Esophagus (tissue), 2 donors: ENCODE measurements at regions not wholly inside any gene's neighbourhood (a gene's known extent, or its start where the extent isn't known, plus 50 kb on each side); places are given as distances from the start of the nearest gene placed in this dataset.

Experiments
- H3K27ac ChIP-seq, 2 donors: one replicate each; pipeline ENCODE4 v1.5.1; 2013; ENCODE audit warnings: low read depth in 2 of 2, mild to moderate bottlenecking in 2 of 2, inconsistent platforms in 1 of 2, low read length in 1 of 2, moderate library complexity in 1 of 2
- H3K27me3 ChIP-seq, 2 donors: one replicate each; pipeline ENCODE4 v1.6.1; 2013; ENCODE audit warnings: low read length in 2 of 2, control low read depth in 1 of 2, mild to moderate bottlenecking in 1 of 2; ENCODE audit not compliant: insufficient read depth in 2 of 2, control insufficient read depth in 1 of 2
- H3K36me3 ChIP-seq, 2 donors: one replicate each; pipeline ENCODE4 v1.6.1; 2013; ENCODE audit warnings: low read length in 1 of 2; ENCODE audit not compliant: control insufficient read depth in 2 of 2, insufficient read depth in 2 of 2
- H3K4me1 ChIP-seq, 2 donors: one replicate each; pipeline ENCODE4 v1.6.1; 2013; ENCODE audit warnings: low read length in 1 of 2; ENCODE audit not compliant: control insufficient read depth in 2 of 2, insufficient read depth in 2 of 2
- H3K4me3 ChIP-seq, 2 donors: one replicate each; pipeline ENCODE4 v1.5.1; 2013; ENCODE audit warnings: low read length in 2 of 2, mild to moderate bottlenecking in 2 of 2, low read depth in 1 of 2, moderate library complexity in 1 of 2
- H3K9me3 ChIP-seq, 2 donors: one replicate each; pipeline ENCODE4 v1.6.1; 2013; ENCODE audit warnings: mild to moderate bottlenecking in 2 of 2, low read depth in 1 of 2, low read length in 1 of 2, moderate library complexity in 1 of 2; ENCODE audit not compliant: control insufficient read depth in 2 of 2, insufficient read depth in 1 of 2
- WGBS, 2 donors: extraction: QIAGEN DNeasy Blood & Tissue Kit; methylation state at CpG; one replicate each; pipeline ENCODE4 v1.1.7; 2013; 5-methylcytosine and 5-hydroxymethylcytosine counted together
- donor health status: healthy with polysubstance abuse.
- donor health status: Bipolar disorder and iron deficiency.

DNA sequence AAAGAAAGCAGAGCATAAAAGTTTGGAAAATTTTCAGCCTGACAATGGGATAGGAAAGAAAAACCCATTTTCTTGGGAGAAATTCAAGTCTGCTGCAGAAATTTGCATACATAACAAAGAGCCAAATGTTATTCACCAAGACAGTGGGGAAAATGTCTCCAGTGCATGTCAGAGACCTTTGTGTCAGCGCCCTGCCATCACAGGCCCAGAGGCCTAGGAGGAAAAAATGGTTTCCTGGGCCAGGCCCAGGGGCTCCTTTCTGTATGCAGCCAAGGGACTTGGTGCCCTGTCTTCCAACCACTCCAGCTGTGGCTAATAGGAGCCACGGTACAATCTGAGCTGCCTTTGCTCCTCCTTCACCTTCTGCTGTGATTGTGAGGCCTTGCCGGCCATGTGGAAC lies 189.1 kb upstream of the PITRM1 start:
- 77 to 87% methylated on average over 3 of the region's 3 CpGs for WGBS, 2 donors
- Histone ChIP-seq H3K27me3 (no peaks in the 10 kb centered on the region), H3K36me3 (no peaks in the 10 kb centered on the region), H3K4me3 (no peak overlapping the region), H3K27ac (no peak overlapping the region), H3K4me1 (no peaks in the 10 kb centered on the region), H3K9me3 (peaks cover 0 to 2% of the 10 kb centered on the region in 2 donors)

DNA sequence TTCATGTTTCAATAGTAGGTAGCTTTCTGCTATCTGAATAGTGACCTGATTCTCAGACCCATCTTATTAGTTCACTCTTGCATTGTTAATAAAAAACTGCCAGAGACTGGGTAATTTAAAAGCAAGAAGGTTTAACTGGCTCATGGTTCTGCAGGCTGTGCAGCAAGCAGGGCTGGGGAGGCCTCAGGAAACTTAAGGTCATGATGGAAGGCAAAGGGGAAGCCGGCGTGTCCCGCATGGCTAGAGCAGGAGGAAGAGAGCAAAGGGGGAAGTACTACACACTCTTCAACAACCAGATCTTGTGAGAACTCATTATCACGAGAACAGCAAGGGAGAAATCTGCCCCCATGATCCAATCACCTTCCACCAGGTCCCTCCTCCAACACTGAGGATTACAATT lies 185.2 kb upstream of the PITRM1 start:
- 93 to 95% methylated on average over 4 of the region's 4 CpGs for WGBS, 2 donors
- Histone ChIP-seq H3K27ac (no peak overlapping the region), H3K27me3 (no peaks in the 10 kb centered on the region), H3K9me3 (peaks cover 0 to 2% of the 10 kb centered on the region in 2 donors), H3K4me1 (peaks cover 0 to 2% of the 10 kb centered on the region in 2 donors), H3K36me3 (no peaks in the 10 kb centered on the region), H3K4me3 (no peak overlapping the region)

DNA sequence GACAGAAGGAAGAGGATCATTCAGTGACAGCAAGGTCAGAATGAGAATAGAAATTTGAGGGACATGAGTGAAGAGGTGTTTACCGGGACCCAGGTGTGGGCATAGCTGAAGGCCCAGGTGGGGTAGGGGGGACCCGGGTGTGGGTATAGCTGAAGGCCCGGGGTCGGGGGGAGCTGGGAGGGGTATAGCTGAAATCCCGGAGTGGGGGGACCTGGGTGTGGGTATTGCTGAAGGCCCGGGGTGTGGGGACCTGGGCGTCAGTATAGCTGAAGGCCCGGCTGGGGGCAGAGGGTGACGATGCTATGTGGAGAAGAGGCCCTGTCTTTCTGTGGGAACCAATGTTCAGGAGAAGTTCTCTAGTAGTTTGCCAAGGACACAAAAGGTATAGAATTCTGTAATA lies 183.0 kb upstream of the PITRM1 start:
- Histone ChIP-seq H3K27ac (no peak overlapping the region), H3K36me3 (no peaks in the 10 kb centered on the region), H3K4me1 (peaks cover 0 to 2% of the 10 kb centered on the region in 2 donors), H3K4me3 (no peak overlapping the region), H3K27me3 (no peaks in the 10 kb centered on the region), H3K9me3 (peaks cover 0 to 2% of the 10 kb centered on the region in 2 donors)
- WGBS, 2 donors: 93 to 96% methylated on average over 9 of the region's 9 CpGs

DNA sequence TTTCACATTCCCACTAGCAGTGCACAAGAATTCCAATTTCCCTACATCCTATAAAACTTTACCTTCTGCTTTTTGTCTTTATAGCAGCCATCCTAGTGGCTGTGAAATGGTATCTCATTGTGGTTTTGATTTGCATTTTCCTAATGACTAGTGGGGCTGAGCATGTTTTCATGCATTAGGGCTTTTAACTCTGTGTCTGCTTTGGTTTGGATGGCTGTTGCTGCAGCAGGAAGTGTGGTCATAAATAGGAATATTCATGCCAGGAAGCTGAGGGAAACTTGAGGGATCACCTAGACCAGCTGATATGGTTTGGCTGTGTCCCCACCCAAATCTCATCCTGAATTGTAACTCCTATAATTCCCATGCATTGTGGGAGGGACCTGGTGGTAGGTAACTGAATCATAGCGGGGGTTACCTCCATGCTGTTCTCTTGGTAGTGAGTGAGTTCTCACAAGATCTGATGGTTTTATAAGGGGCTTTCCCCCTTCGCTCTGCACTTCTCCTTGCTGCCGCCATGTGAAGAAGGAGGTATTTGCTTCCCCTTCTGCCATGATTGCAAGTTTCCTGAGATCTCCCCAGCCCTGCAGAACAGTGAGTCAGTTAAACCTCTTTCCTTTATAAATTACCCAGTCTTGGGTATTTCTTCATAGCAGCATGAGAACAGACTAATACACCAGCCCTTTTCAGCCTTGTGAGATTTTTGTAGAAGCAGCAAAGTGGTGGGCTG lies 181.8 kb upstream of the PITRM1 start:
- H3K36me3 ChIP-seq: no peaks in the 10 kb centered on the region
- H3K4me3 ChIP-seq: no peak overlapping the region
- H3K27me3 ChIP-seq: no peaks in the 10 kb centered on the region
- peaks cover 0 to 2% of the 10 kb centered on the region in 2 donors for H3K9me3 ChIP-seq
- WGBS, 2 donors: 92 to 96% methylated on average over 3 of the region's 3 CpGs
- H3K4me1 ChIP-seq: peaks cover 0 to 2% of the 10 kb centered on the region in 2 donors
- no peak overlapping the region for H3K27ac ChIP-seq

DNA sequence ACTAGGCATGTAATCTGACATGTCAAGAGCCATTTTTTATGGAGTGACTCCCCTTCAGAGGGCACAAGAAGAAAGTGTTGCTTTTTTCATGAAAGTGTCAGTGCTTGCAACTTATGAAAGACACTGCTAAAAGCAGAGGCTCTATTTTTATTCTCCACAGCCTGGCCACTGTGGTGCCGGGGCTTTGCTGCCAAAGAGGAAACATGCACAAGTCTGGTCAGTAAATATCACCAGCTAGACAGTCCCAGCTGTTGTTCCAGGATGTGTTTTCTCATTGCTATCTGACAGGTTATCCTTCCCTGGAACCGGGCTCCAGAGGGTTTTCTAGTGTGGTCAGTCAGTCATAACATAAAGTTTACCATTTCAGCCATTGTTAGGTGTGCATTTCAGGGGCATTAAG lies 180.7 kb upstream of the PITRM1 start:
- Histone ChIP-seq H3K36me3 (no peaks in the 10 kb centered on the region), H3K4me1 (peaks cover 0 to 2% of the 10 kb centered on the region in 2 donors), H3K27ac (no peak overlapping the region), H3K9me3 (no peaks in the 10 kb centered on the region), H3K4me3 (no peak overlapping the region), H3K27me3 (no peaks in the 10 kb centered on the region)
- 33 to 36% methylated on average over 2 of the region's 2 CpGs for WGBS, 2 donors

DNA sequence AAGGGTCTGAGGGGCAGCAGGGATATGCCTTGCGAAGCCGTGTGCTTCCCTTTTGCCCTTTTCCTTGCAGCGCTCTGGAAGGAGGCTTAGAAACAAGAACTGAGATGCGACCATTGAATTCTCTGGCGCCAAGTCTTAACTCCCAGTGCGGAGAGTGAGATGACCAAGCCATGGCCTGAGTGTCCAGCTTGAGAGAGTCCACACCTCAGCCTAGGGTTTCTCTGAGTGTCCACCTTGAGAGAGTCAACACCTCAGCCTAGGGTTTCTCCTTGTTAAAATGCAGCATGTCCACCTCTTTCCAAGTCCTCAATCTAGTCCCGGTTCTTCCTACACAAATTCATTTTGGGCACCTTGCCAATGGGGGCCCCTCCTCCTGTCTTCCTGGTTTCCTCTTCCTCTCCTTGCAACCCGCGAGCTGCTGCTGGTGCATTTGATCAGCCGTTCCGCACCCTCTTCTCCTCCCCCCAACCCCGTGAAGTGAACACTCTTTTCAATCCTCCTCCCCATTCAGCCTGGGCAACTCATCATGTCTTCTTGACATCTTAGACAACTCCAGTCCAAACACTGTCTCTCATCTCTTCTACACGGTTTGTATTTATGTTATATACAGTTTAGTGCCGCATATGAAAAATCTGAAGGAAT lies 178.2 kb upstream of the PITRM1 start:
- H3K4me1 ChIP-seq: peaks cover 0 to 2% of the 10 kb centered on the region in 2 donors
- H3K36me3 ChIP-seq: no peaks in the 10 kb centered on the region
- H3K27ac ChIP-seq: no peak overlapping the region
- WGBS, 2 donors: 64 to 72% methylated on average over 14 of the region's 14 CpGs
- no peaks in the 10 kb centered on the region for H3K9me3 ChIP-seq
- H3K27me3 ChIP-seq: no peaks in the 10 kb centered on the region
- no peak overlapping the region for H3K4me3 ChIP-seq

DNA sequence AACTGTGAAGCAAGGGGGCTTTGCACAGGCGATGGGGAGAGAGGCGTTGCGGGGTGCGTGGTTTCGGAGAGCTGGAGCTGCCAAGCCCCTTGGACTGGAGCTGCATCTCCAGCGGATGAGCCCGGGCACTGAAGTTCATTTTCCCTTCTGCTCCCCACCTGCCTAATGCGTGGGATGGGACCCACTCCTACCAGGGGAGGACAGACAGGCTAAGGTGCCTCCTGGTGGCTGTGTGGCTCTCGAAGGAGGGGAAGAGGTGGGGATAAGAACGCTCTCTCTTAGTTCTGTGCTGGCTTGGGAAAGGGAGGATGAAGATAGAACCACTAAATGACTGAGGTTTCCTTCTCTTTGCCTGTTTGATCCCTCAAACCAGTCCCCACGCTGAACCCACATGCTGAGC lies 177.6 kb upstream of the PITRM1 start:
- Histone ChIP-seq H3K36me3 (no peaks in the 10 kb centered on the region), H3K4me3 (no peak overlapping the region), H3K9me3 (no peaks in the 10 kb centered on the region), H3K4me1 (peaks cover 0 to 2% of the 10 kb centered on the region in 2 donors), H3K27me3 (no peaks in the 10 kb centered on the region), H3K27ac (no peak overlapping the region)
- 94% methylated on average over 11 of the region's 11 CpGs for WGBS, 2 donors

DNA sequence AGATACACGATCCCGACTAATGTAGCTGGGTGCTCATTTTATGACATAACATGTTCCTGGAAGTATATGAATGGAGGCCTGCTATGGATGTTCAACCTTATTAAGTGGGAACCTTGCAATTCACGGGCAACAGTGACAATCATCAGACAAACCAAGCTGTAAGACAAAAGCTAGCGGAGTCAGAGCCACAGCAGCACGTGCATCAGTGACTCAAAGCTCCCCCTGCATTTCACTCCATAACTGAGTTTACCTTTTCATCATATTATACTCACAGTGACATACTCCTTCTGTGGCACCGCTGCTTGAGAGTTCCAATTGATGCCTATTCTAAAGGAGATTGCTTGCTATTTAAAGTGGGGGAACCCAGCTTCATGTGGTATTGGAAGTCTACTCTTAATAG lies 176.0 kb upstream of the PITRM1 start:
- WGBS, 2 donors: 92 to 95% methylated on average over 6 of the region's 6 CpGs
- H3K27ac ChIP-seq: no peak overlapping the region
- H3K4me3 ChIP-seq: no peak overlapping the region
- no peaks in the 10 kb centered on the region for H3K9me3 ChIP-seq
- no peaks in the 10 kb centered on the region for H3K27me3 ChIP-seq
- H3K4me1 ChIP-seq: no peaks in the 10 kb centered on the region
- no peaks in the 10 kb centered on the region for H3K36me3 ChIP-seq

DNA sequence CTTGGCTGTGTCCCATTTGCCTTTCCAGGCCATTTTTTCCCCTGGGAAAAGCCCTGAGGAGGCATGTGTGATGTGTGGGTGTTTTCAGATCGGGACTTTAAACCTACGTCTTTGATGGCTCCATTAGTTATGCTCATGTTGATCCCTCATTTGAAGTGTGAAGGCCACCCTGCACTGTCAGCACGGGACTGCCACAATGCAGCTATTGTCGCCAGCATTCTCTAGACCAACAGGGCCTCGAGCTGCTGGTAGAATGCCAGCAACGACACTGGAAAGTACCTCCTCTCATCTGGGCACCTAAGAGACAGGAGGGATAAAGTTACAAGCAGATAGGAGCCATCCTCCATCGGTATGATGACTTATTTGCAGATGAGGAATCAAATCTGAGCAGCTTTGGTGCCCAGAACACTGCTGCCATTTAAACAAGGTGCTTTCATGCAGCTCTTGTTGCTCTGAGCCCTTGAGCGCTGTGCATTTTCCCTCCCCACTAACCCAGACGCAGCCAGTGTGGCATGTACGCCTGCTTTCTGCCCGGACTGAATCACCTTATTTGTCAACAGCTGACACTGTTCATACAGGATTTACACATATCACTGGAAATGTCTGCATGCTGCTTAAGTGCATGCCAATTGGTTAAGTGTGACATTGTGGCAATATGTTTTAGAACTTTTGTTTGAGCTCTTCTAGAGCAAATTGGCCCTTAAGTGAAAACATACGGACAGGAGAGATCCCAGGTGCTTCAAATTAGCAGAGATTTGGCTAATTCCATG lies 175.0 kb upstream of the PITRM1 start:
- Histone ChIP-seq H3K27ac (no peak overlapping the region), H3K9me3 (no peaks in the 10 kb centered on the region)
- 51 to 61% methylated on average over 12 of the region's 12 CpGs for WGBS, 2 donors

More for the DNA sequence above, 175.0 kb upstream of the PITRM1 start:
- no peaks in the 10 kb centered on the region for H3K36me3 ChIP-seq
- H3K4me1 ChIP-seq: no peaks in the 10 kb centered on the region
- no peak overlapping the region for H3K4me3 ChIP-seq
- H3K27me3 ChIP-seq: no peaks in the 10 kb centered on the region
